Smooth muscle cell (in vitro differentiated cells): ENCODE measurements at regions not wholly inside any gene's neighbourhood (a gene's known extent, or its start where the extent isn't known, plus 50 kb on each side); places are given as distances from the start of the nearest gene placed in this dataset.
"Not testable (repeated sequence)": the region's sequence is repeated elsewhere in the genome, so short reads cannot be mapped to it uniquely, and the experiment has no call there.

Source experiments
- DNase-seq: peaks from one replicate; lab custom pipeline; 2025; ENCODE audit not compliant: unreplicated experiment; lab: John Stamatoyannopoulos, UW
- H2AFZ ChIP-seq: fragments of 200-600 bp; sonication (generic); 2 replicates; pipeline ENCODE4 v1.6.0; 2016; ENCODE audit warnings: antibody characterized with exemption, low read depth, mild to moderate bottlenecking
- H3F3A ChIP-seq: fragments of 200-600 bp; sonication (generic); 2 replicates; pipeline ENCODE4 v1.6.0; 2017; ENCODE audit warnings: antibody characterized with exemption, low read depth
- H3K27ac ChIP-seq: fragments of 200-600 bp; sonication (generic); 2 replicates; pipeline ENCODE4 v1.5.1; 2016; ENCODE audit warnings: low read depth, mild to moderate bottlenecking
- H3K27me3 ChIP-seq: fragments of 200-600 bp; sonication (generic); 2 replicates; pipeline ENCODE4 v1.6.1; 2016; ENCODE audit warnings: low read depth, mild to moderate bottlenecking
- H3K36me3 ChIP-seq: fragments of 200-600 bp; sonication (generic); 2 replicates; pipeline ENCODE4 v1.5.1; 2016; ENCODE audit warnings: low read depth
- H3K4me1 ChIP-seq: fragments of 200-600 bp; sonication (generic); 2 replicates; pipeline ENCODE4 v1.5.1; 2016; ENCODE audit warnings: low read depth
- H3K4me2 ChIP-seq: fragments of 200-600 bp; sonication (generic); 2 replicates; pipeline ENCODE4 v1.6.0; 2016; ENCODE audit warnings: mild to moderate bottlenecking
- H3K4me3 ChIP-seq: fragments of 200-600 bp; sonication (generic); 2 replicates; pipeline ENCODE4 v1.5.1; 2016; ENCODE audit warnings: mild to moderate bottlenecking
- H3K79me2 ChIP-seq: fragments of 200-600 bp; sonication (generic); 2 replicates; pipeline ENCODE4 v1.6.0; 2016; ENCODE audit warnings: low read depth, mild to moderate bottlenecking
- H3K9ac ChIP-seq: fragments of 200-600 bp; sonication (generic); 2 replicates; pipeline ENCODE4 v1.6.0; 2016; ENCODE audit warnings: low read depth
- H3K9me3 ChIP-seq: fragments of 200-600 bp; sonication (generic); replicated peaks from 2 replicates; pipeline ENCODE4 v1.5.1; 2016; ENCODE audit warnings: low read depth
- H4K20me1 ChIP-seq: fragments of 200-600 bp; sonication (generic); 2 replicates; pipeline ENCODE4 v1.6.0; 2016; ENCODE audit warnings: low read depth
- WGBS: methylation state at CpG from one replicate; pipeline ENCODE4 v1.1.7; 2016; ENCODE audit warnings: low lambda C conversion rate; 5-methylcytosine and 5-hydroxymethylcytosine counted together
- TF ChIP-seq, protein P1 (sequence below): fragments of 200-600 bp; sonication (generic); IDR thresholded peaks from 2 replicates; pipeline ENCODE4 v1.5.1; 2017; ENCODE audit warnings: borderline replicate concordance, mild to moderate bottlenecking, antibody characterized with exemption; ENCODE audit not compliant: insufficient read depth, poor library complexity, severe bottlenecking

GRCh38 chr6:10081075-10081474 is 333.8 kb downstream of the TFAP2A start:
- H3K4me1 ChIP-seq = no peaks in the 10 kb centered on the region
- 77% methylated on average over 6 of the region's 6 CpGs for WGBS
- no peak for DNase-seq

DNA sequence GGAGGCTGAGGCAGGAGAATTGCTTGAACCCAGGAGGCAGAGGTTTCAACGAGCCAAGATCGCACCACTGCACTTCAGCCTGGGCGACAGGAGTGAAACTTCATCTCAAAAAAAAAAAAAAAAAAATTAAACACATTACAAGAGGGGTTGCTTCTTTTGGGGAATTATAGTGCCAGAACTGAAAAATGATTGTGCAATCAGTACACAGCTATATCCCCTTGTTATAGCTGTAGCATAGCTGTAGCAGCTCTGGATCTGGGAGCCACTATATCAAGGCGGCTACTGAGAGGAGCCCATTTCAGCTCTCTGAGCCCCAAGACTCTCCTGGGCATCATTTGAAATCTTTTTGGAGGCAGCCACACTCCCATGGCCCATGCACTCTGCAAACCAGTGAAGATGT is 334.3 kb downstream of the TFAP2A start:
- no peaks in the 10 kb centered on the region for H3K36me3 ChIP-seq
- H3K4me1 ChIP-seq = no peaks in the 10 kb centered on the region
- no peaks in the 10 kb centered on the region for H4K20me1 ChIP-seq
- no peaks in the 10 kb centered on the region for H3K79me2 ChIP-seq
- H3F3A ChIP-seq = no peaks in the 10 kb centered on the region
- H2AFZ ChIP-seq = no peak overlapping the region
- no peak overlapping the region for H3K4me3 ChIP-seq
- TF ChIP-seq, protein P1, sequence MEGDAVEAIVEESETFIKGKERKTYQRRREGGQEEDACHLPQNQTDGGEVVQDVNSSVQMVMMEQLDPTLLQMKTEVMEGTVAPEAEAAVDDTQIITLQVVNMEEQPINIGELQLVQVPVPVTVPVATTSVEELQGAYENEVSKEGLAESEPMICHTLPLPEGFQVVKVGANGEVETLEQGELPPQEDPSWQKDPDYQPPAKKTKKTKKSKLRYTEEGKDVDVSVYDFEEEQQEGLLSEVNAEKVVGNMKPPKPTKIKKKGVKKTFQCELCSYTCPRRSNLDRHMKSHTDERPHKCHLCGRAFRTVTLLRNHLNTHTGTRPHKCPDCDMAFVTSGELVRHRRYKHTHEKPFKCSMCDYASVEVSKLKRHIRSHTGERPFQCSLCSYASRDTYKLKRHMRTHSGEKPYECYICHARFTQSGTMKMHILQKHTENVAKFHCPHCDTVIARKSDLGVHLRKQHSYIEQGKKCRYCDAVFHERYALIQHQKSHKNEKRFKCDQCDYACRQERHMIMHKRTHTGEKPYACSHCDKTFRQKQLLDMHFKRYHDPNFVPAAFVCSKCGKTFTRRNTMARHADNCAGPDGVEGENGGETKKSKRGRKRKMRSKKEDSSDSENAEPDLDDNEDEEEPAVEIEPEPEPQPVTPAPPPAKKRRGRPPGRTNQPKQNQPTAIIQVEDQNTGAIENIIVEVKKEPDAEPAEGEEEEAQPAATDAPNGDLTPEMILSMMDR = no peak
- H3K9me3 ChIP-seq = no peaks in the 10 kb centered on the region
- H3K27me3 ChIP-seq = peaks cover 7% of the 10 kb centered on the region
- no peak overlapping the region for H3K9ac ChIP-seq
- no peak overlapping the region for H3K4me2 ChIP-seq
- no peak for DNase-seq
- WGBS = 95% methylated on average over 4 of the region's 4 CpGs
- H3K27ac ChIP-seq = no peak overlapping the region

More at GRCh38 chr6:10081075-10081474, 333.8 kb downstream of the TFAP2A start:
- no peak overlapping the region for H3K4me2 ChIP-seq
- H3K27me3 ChIP-seq = peaks cover 7% of the 10 kb centered on the region
- no peaks in the 10 kb centered on the region for H3F3A ChIP-seq
- TF ChIP-seq, protein P1 = no peak
- no peaks in the 10 kb centered on the region for H3K9me3 ChIP-seq
- H3K9ac ChIP-seq = no peak overlapping the region
- H3K79me2 ChIP-seq = no peaks in the 10 kb centered on the region
- H3K27ac ChIP-seq = no peak overlapping the region
- H2AFZ ChIP-seq = no peak overlapping the region
- no peaks in the 10 kb centered on the region for H3K36me3 ChIP-seq
- no peaks in the 10 kb centered on the region for H4K20me1 ChIP-seq
- H3K4me3 ChIP-seq = no peak overlapping the region

DNA sequence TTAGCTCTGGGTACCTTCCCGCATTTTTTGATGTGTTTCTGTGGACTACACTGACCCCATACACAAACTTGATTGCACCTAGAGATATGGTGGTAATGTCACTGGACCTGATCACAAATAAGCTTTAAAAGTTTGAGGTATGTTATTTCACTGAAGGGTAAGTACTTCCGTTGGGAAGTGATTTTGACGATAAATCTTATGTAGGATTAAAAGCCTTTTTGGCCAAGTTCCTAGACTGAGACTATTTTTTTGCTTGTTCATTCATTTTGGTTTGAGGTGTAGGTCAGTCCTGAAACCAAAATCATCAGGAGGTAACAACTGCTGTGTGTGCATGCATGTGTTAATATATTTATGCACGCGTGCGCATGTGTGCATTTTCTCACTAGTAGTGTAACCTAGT is 336.3 kb downstream of the TFAP2A start:
- TF ChIP-seq, protein P1 = no peak
- DNase-seq = no peak
- 96% methylated on average over 6 of the region's 6 CpGs for WGBS

GRCh38 chr6:10074726-10075125 is 340.1 kb downstream of the TFAP2A start:
- not testable (repeated sequence) for H2AFZ ChIP-seq, H3K36me3 ChIP-seq, H3F3A ChIP-seq, H3K4me2 ChIP-seq, DNase-seq, H3K9me3 ChIP-seq, H3K27ac ChIP-seq, H3K79me2 ChIP-seq, H4K20me1 ChIP-seq, H3K27me3 ChIP-seq, H3K4me3 ChIP-seq, H3K4me1 ChIP-seq, H3K9ac ChIP-seq
- WGBS = 95% methylated on average over 28 of the region's 45 CpGs

More for the DNA sequence above, 336.3 kb downstream of the TFAP2A start:
- peaks cover 7% of the 10 kb centered on the region for H3K27me3 ChIP-seq
- H3K9me3 ChIP-seq = no peaks in the 10 kb centered on the region
- no peak overlapping the region for H3K27ac ChIP-seq
- H3K4me1 ChIP-seq = no peaks in the 10 kb centered on the region
- H4K20me1 ChIP-seq = no peaks in the 10 kb centered on the region
- no peak overlapping the region for H3K4me3 ChIP-seq
- H3K9ac ChIP-seq = no peak overlapping the region
- H3K4me2 ChIP-seq = no peak overlapping the region
- no peaks in the 10 kb centered on the region for H3K79me2 ChIP-seq
- H3F3A ChIP-seq = no peaks in the 10 kb centered on the region
- H3K36me3 ChIP-seq = no peaks in the 10 kb centered on the region
- no peak overlapping the region for H2AFZ ChIP-seq
